Endothelial cell of umbilical vein (primary cell): ENCODE measurements at regions not wholly inside any gene's neighbourhood (a gene's known extent, or its start where the extent isn't known, plus 50 kb on each side); places are given as distances from the start of the nearest gene placed in this dataset.

ENCODE experiments used
- BruUV-seq: library from RNA; stranded (reverse); fragments of 400-500 nt; replicated peaks from 2 replicates; lab custom pipeline; 2021; lab: Mats Ljungman, UMichigan
- CTCF ChIA-PET: fragments of 300-600, 350-600 bp; sonication (Branson Sonifier 250); formaldehyde crosslinking; loops from one replicate; lab custom pipeline; 2021; ENCODE audit warnings: antibody characterized with exemption, inconsistent platforms; lab: Charles Lee
- POLR2A ChIA-PET: fragments of 300-600, 350-600 bp; sonication (Branson Sonifier 250); formaldehyde crosslinking; loops from one replicate; lab custom pipeline; 2021; ENCODE audit warnings: antibody characterized with exemption, inconsistent platforms; lab: Charles Lee
- DNase-seq: peaks from one replicate; pipeline ENCODE4 v3.0.0-alpha.2; 2011; ENCODE audit warnings: low read depth, low spot score
- FAIRE-seq: peaks from 2 replicates; lab custom pipeline; 2011; peaks lifted over from hg19 to GRCh38; lab: Jason Lieb, UNC
- H2AFZ ChIP-seq: 2 replicates; pipeline ENCODE4 v1.6.0; 2012; ENCODE audit warnings: low read depth, low read length, control low read depth, inconsistent platforms
- H3K27ac ChIP-seq: 2 replicates; pipeline ENCODE4 v1.5.1; 2011; ENCODE audit warnings: low read depth, mild to moderate bottlenecking, control low read depth, low read length, moderate library complexity; ENCODE audit not compliant: insufficient read depth
- H3K27me3 ChIP-seq, 2 experiments: 2 replicates each; pipeline versions ENCODE4 v1.6.0 to v1.6.1; 2011; ENCODE audit warnings: low read length in 2 of 2, mixed read lengths in 1 of 2; ENCODE audit not compliant: control insufficient read depth in 2 of 2, insufficient read depth in 2 of 2
- H3K36me3 ChIP-seq, 2 experiments: 2 replicates in 1 of 2; 3 replicates in 1 of 2; pipeline ENCODE4 v1.5.1; 2011; ENCODE audit warnings: low read length in 2 of 2, mild to moderate bottlenecking in 1 of 2, moderate library complexity in 1 of 2; ENCODE audit not compliant: control insufficient read depth in 2 of 2, insufficient read depth in 2 of 2; ENCODE audit errors: extremely low read depth in 1 of 2
- H3K4me1 ChIP-seq: 3 replicates; pipeline ENCODE4 v1.5.1; 2011; ENCODE audit warnings: mild to moderate bottlenecking, low read length; ENCODE audit not compliant: control insufficient read depth, insufficient read depth; ENCODE audit errors: extremely low read depth
- H3K4me2 ChIP-seq: 2 replicates; pipeline ENCODE4 v1.6.1; 2011; ENCODE audit warnings: low read length, control low read depth, mixed read lengths; ENCODE audit not compliant: insufficient read depth
- H3K4me3 ChIP-seq, 3 experiments: fragments of 200-600 bp in 1 of 3; sonication (generic), shearing (Covaris generic) in 1 of 3; replicated peaks in 1 of 3; 2 replicates each; pipeline ENCODE4 v1.5.1; 2011 to 2016; ENCODE audit warnings: control low read depth in 3 of 3, low read length in 3 of 3, mild to moderate bottlenecking in 2 of 3, inconsistent platforms in 1 of 3, low read depth in 1 of 3, moderate library complexity in 1 of 3; ENCODE audit not compliant: insufficient read depth in 1 of 3
- H3K79me2 ChIP-seq: 2 replicates; pipeline ENCODE4 v1.6.0; 2012; ENCODE audit warnings: low read length, inconsistent platforms; ENCODE audit not compliant: control insufficient read depth, insufficient read depth
- H3K9ac ChIP-seq: replicated peaks from 2 replicates; pipeline ENCODE3; 2011; ENCODE audit warnings: low read length, control low read depth; ENCODE audit not compliant: insufficient read depth; ENCODE audit errors: extremely low read depth
- H3K9me1 ChIP-seq: replicated peaks from 3 replicates; pipeline ENCODE4 v1.6.0; 2011; ENCODE audit warnings: mild to moderate bottlenecking, low read length; ENCODE audit not compliant: control insufficient read depth, insufficient read depth; ENCODE audit errors: extremely low read depth
- H3K9me3 ChIP-seq: replicated peaks from 2 replicates; pipeline ENCODE4 v1.5.1; 2012; ENCODE audit warnings: low read length, inconsistent platforms; ENCODE audit not compliant: control insufficient read depth, insufficient read depth
- H4K20me1 ChIP-seq: replicated peaks from 2 replicates; pipeline ENCODE3; 2011; ENCODE audit warnings: mild to moderate bottlenecking, low read length; ENCODE audit not compliant: control insufficient read depth, insufficient read depth; ENCODE audit errors: extremely low read depth
- CTCF ChIP-seq, 2 donors: IDR thresholded peaks; 1 replicate in 1 of 2; 2 replicates in 1 of 2; pipeline ENCODE4 v1.5.1; 2011; ENCODE audit warnings: low read length in 2 of 2, mild to moderate bottlenecking in 2 of 2, moderate library complexity in 2 of 2, control low read depth in 1 of 2, inconsistent platforms in 1 of 2, low read depth in 1 of 2; ENCODE audit not compliant: insufficient read depth in 1 of 2; ENCODE audit errors: extremely low read depth in 1 of 2
- EZH2 ChIP-seq: IDR thresholded peaks from 2 replicates; pipeline ENCODE4 v1.6.1; 2012; ENCODE audit warnings: borderline replicate concordance, low read depth, mild to moderate bottlenecking, moderate library complexity, low read length, inconsistent platforms; ENCODE audit not compliant: severe bottlenecking
- FOS ChIP-seq: IDR thresholded peaks from 2 replicates; pipeline ENCODE4 v1.6.1; 2011; ENCODE audit warnings: mild to moderate bottlenecking, low read length, moderate library complexity, borderline replicate concordance; ENCODE audit not compliant: insufficient read depth
- GATA2 ChIP-seq: IDR thresholded peaks from 2 replicates; pipeline ENCODE4 v1.7.0; 2011; ENCODE audit warnings: low read depth, mild to moderate bottlenecking, moderate library complexity, mixed read lengths, low read length; ENCODE audit not compliant: insufficient read length, insufficient read depth
- JUN ChIP-seq: IDR thresholded peaks from 2 replicates; pipeline ENCODE4 v1.6.1; 2011; ENCODE audit warnings: borderline replicate concordance, low read depth; ENCODE audit not compliant: insufficient read length, insufficient read depth
- MAX ChIP-seq: IDR thresholded peaks from 2 replicates; pipeline ENCODE4 v1.6.1; 2011; ENCODE audit not compliant: insufficient read depth, insufficient read length
- MYC ChIP-seq: IDR thresholded peaks from one replicate; pipeline ENCODE4 v1.6.1; 2011; ENCODE audit warnings: mild to moderate bottlenecking, low read depth, low read length
- POLR2A ChIP-seq: IDR thresholded peaks from 2 replicates; pipeline ENCODE4 v1.6.1; 2012; ENCODE audit warnings: low read depth, mild to moderate bottlenecking, control low read depth, low read length
- POLR2AphosphoS5 ChIP-seq: IDR thresholded peaks from 2 replicates; pipeline ENCODE4 v1.6.1; 2012; ENCODE audit warnings: low read depth, mild to moderate bottlenecking, control low read depth, low read length, moderate library complexity; ENCODE audit not compliant: insufficient read depth
- dilution Hi-C: fragments of 300-500 bp; cut with MboI; formaldehyde crosslinking; loops from one replicate; pipeline ENCODE4 v1.15.0; 2019; ENCODE audit warnings: low sequenced_read_pairs; ENCODE audit not compliant: extremely low pct_ligation_motif_present
- intact Hi-C: fragments of 100-400 bp; cut with micrococcal nuclease; formaldehyde crosslinking; loops from one replicate; pipeline ENCODE4 v1.10.0; 2022

GRCh38 chr1:55673416-55673815 lies 458.3 kb upstream of the USP24 start:
- Histone ChIP-seq H3K4me2 (no peak overlapping the region), H3K9me3 (no peaks in the 10 kb centered on the region), H3K9ac (no peak overlapping the region), H3K27ac (no peak overlapping the region), H3K9me1 (no peaks in the 10 kb centered on the region), H3K36me3 (no peaks in the 10 kb centered on the region), H3K4me1 (no peaks in the 10 kb centered on the region), H2AFZ (no peak overlapping the region), H3K79me2 (no peaks in the 10 kb centered on the region), H4K20me1 (no peaks in the 10 kb centered on the region), H3K4me3 (no peak overlapping the region), H3K27me3 (no peaks in the 10 kb centered on the region)
- no peak for FAIRE-seq
- BruUV-seq = no TSS peak
- ChIA-PET POLR2A (no interaction called here), CTCF (no interaction called here)
- dilution Hi-C loops = no loop called here
- intact Hi-C loops = no loop called here
- TF ChIP-seq JUN = no peak
- TF ChIP-seq FOS = no peak
- no peak for TF ChIP-seq MYC
- TF ChIP-seq EZH2 = no peak
- no peak for TF ChIP-seq POLR2AphosphoS5
- no peak for TF ChIP-seq POLR2A
- TF ChIP-seq GATA2 = no peak
- TF ChIP-seq MAX = no peak
- TF ChIP-seq CTCF (IDR thresholded peaks at IDR 0.05; ENCODE audit: extremely low read depth in 1 of 2, insufficient read depth in 1 of 2, low read depth in 1 of 2, low read length in 2 of 2) = no peak
- DNase-seq = no peak
